Erythroblast (primary cell): ENCODE measurements at regions not wholly inside any gene's neighbourhood (a gene's known extent, or its start where the extent isn't known, plus 50 kb on each side); places are given as distances from the start of the nearest gene placed in this dataset.

ENCODE experiments used
- GATA1 ChIP-seq: IDR thresholded peaks from 2 replicates; pipeline ENCODE4 v1.6.1; 2011; ENCODE audit warnings: low read depth, mild to moderate bottlenecking, control low read depth, low read length, moderate library complexity
- POLR2A ChIP-seq: IDR thresholded peaks from 2 replicates; pipeline ENCODE4 v1.6.1; 2011; ENCODE audit warnings: mild to moderate bottlenecking, low read length

DNA sequence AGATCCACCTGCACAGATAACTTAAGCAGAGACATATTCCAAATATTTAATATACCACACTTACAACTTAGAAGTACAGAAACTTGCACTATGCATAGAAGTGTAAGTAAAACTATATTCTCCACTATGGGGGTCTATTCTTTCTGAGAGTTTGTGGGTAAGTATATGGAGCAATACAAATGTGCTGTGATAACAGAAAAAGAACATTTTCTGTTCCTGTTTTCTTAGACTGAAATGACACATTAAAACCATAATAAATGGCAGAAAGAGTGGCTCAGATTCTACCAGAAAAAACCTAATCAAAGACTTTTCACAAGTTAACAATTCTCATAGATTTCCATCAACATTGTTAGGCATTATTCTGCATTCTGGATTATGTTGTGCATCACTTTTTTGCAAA lies 96.6 kb upstream of the WNT7A start:
- TF ChIP-seq POLR2A, result no peak
- no peak for TF ChIP-seq GATA1
